Mesodermal cell (in vitro differentiated cells): ENCODE measurements at regions not wholly inside any gene's neighbourhood (a gene's known extent, or its start where the extent isn't known, plus 50 kb on each side); places are given as distances from the start of the nearest gene placed in this dataset.

Source experiments
- H3K27ac ChIP-seq: 2 replicates; pipeline ENCODE4 v1.7.0; 2013; ENCODE audit warnings: mild to moderate bottlenecking, low read depth, low read length, moderate library complexity; ENCODE audit not compliant: severe bottlenecking
- H3K36me3 ChIP-seq: 2 replicates; pipeline ENCODE4 v1.7.1; 2013; ENCODE audit warnings: mild to moderate bottlenecking, low read length, moderate library complexity; ENCODE audit not compliant: control insufficient read depth, insufficient read depth
- H3K4me1 ChIP-seq: one replicate; pipeline ENCODE4 v1.7.1; 2013; ENCODE audit warnings: mild to moderate bottlenecking, low read length; ENCODE audit not compliant: insufficient read depth, control insufficient read depth, poor library complexity, severe bottlenecking
- H3K4me3 ChIP-seq: 2 replicates; pipeline ENCODE4 v1.7.0; 2013; ENCODE audit warnings: low read length, control low read depth, mild to moderate bottlenecking; ENCODE audit not compliant: insufficient read depth, poor library complexity, severe bottlenecking; ENCODE audit errors: extremely low read depth
- H3K9me3 ChIP-seq: 2 replicates; pipeline ENCODE4 v1.7.1; 2013; ENCODE audit warnings: mild to moderate bottlenecking, low read length, moderate library complexity; ENCODE audit not compliant: control insufficient read depth
- WGBS, 2 experiments: methylation state at CpG; one replicate each; pipeline ENCODE4 v1.1.5; 2013; ENCODE audit warnings: missing lambda C conversion rate in 2 of 2; ENCODE audit not compliant: insufficient coverage in 2 of 2; 5-methylcytosine and 5-hydroxymethylcytosine counted together

DNA sequence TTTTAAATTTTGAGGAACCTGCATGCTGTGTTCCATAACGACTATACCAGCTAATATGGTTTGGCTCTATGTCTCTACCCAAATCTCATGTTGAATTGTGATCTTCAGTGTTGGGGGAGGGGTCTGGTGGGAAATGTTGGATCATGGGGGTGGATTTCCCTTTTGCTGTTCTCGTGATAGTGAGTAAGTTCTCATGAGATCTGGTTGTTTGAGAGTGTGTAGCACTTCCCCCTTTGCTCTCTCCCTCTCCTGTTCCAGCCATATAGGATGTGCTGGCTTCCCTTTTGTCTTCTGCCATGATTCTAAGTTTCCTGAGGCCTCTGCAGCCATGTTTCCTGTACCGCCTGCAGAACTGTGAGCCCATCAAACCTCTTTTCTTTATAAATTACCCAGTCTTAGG, 61.8 kb upstream of the NEDD9 start:
- Histone ChIP-seq H3K4me3 (no peak overlapping the region), H3K36me3 (no peaks in the 10 kb centered on the region), H3K9me3 (no peaks in the 10 kb centered on the region), H3K4me1 (peaks cover 4% of the 10 kb centered on the region), H3K27ac (no peak overlapping the region)
- WGBS, 2 experiments = 100% methylated on average over 1 of the region's 3 CpGs

DNA sequence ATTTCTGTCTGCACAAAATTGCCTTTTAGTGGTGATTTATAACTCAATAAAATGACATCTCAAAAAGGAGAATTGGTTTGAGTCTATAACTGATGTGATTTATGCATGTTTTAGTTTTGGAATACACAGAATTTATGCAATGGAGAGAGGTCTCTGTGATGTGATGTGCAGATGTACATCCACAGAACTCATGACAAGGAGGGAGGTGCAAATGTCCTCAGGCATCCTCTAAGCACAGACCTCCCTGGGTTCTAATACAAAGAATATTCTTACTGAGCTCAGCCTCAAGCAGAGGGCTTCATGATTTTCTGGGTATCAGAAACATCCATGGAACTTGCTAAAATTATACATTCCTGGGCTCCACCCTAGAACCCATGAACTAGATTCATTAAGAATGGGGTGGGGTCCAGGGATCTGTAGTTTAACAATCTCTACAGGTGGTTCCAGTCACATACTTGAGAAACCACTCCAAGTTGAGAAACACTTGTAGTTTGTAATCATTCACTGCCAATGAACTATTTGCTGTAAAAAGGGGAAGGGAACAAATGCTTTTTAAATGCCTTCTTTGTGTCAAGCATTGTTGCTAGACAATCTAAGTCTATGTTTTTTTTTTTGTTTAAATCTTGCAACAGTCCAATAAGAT, 60.2 kb upstream of the NEDD9 start:
- Histone ChIP-seq H3K27ac (no peak overlapping the region), H3K4me1 (no peaks in the 10 kb centered on the region), H3K4me3 (no peak overlapping the region), H3K9me3 (no peaks in the 10 kb centered on the region), H3K36me3 (no peaks in the 10 kb centered on the region)

DNA sequence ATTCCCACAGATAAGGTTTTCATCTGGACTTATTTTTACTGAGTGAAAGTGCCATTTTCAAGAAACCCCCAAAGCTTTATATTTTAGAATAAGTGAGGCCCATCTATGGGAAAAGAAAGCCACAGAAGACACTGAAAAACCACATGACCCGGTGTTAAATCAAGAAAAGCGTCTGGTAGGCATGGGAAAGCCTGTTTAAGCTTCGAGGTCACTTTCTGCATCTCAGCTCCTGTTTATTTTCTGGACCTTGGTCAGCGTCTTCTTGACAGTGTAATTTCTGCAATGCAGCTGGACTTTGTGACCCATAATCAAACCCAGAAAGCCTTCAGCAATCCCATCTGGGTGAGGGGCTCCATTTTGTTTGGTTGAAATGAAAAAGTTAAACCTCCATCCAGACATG, 59.6 kb upstream of the NEDD9 start:
- Histone ChIP-seq H3K4me1 (no peaks in the 10 kb centered on the region), H3K4me3 (no peak overlapping the region), H3K9me3 (no peaks in the 10 kb centered on the region), H3K36me3 (no peaks in the 10 kb centered on the region), H3K27ac (no peak overlapping the region)
- WGBS, 2 experiments = 86 to 92% methylated on average over 3 to 4 of the region's 4 CpGs

DNA sequence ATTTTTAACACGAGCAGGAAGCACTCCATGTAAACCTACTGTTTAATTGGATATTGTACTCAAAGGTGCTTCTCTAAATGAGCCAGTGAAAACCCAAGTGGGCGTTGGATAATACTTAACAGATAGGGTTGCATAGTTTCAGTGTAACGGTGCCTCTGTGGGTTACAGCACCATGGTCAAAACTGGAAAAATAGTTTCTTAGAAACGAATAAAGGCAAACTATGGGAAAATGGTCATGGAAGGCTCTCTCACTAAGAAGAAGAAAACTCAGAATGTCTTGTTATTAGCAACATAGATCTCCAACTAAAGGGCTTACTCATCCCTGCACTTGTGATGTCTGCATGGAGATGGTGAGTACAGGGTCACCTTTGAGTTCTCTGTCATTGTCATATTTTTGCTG, 59.1 kb upstream of the NEDD9 start:
- H3K4me1 ChIP-seq = no peaks in the 10 kb centered on the region
- WGBS, 2 experiments = 89 to 100% methylated on average over 2 to 3 of the region's 4 CpGs
- H3K9me3 ChIP-seq = no peaks in the 10 kb centered on the region
- H3K4me3 ChIP-seq = no peak overlapping the region
- no peaks in the 10 kb centered on the region for H3K36me3 ChIP-seq
- H3K27ac ChIP-seq = no peak overlapping the region

DNA sequence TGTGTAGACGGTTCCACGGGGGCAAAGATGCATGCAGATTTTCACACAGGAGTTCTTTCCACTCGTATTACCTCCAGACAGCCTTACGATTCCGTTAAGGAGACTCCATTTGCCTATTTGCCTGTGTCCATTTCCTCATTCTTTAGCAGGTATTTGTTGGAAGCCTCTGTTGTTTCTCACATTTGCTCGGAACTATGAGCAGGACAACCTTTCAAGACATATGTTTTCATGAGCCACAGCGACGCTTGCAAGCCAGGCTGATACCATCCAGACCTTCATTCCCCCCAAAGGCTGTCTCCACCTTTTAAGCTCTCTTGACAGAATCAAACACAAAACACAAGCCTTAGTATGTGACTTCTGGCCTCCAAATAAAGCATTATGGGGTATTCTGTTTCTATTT, 57.6 kb upstream of the NEDD9 start:
- H3K36me3 ChIP-seq = no peaks in the 10 kb centered on the region
- H3K4me1 ChIP-seq = no peaks in the 10 kb centered on the region
- WGBS, 2 experiments = 75 to 81% methylated on average over 6 to 8 of the region's 8 CpGs
- peaks cover 7% of the 10 kb centered on the region for H3K9me3 ChIP-seq
- H3K27ac ChIP-seq = no peak overlapping the region
- H3K4me3 ChIP-seq = no peak overlapping the region

DNA sequence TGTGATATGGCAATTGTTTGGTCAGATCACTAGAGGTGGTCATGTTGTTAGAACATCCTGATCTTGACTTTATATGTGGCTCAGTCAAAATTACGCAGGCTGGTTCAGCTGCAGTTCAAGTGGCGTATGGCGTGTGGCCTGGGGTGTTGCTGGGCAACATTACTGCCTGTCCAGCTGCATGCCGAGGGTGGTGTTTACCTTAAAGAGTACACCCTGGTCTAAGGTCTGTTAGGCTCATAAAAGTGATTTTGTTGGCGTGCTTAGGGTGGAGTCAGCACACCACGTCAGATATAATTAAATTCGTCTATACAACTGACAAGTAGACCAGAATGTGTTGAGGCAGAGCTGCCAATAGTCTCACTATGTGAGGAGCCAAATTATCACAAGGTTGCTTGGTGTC, 55.6 kb upstream of the NEDD9 start:
- Histone ChIP-seq H3K4me3 (no peak overlapping the region), H3K9me3 (peaks cover 7% of the 10 kb centered on the region), H3K4me1 (no peaks in the 10 kb centered on the region), H3K36me3 (no peaks in the 10 kb centered on the region), H3K27ac (no peak overlapping the region)
- 92 to 97% methylated on average over 5 to 7 of the region's 7 CpGs for whole genome bisulfite sequencing, 2 experiments

DNA sequence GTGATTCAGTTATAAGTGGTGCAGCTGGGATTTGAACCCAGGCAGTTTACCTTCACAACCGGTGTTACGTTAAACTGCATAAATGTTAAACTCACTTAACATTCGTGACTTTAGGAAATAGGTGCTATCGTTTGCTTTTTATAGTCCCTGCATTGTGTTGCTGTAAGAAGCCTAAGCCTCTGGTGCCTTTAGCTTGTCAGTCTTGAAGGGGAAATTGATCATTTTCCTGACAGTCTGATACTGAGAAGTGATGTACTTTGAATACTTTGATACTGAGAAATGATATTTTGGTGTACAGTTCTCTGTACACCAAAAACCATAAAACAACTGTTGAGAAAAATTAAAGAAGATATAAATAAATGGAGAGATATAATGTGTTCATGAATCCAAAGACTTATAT, 52.5 kb upstream of the NEDD9 start:
- Histone ChIP-seq H3K4me3 (no peak overlapping the region), H3K9me3 (peaks cover 14% of the 10 kb centered on the region), H3K27ac (no peak overlapping the region), H3K36me3 (no peaks in the 10 kb centered on the region), H3K4me1 (no peaks in the 10 kb centered on the region)
- 94 to 100% methylated on average over 1 to 4 of the region's 4 CpGs for WGBS, 2 experiments

DNA sequence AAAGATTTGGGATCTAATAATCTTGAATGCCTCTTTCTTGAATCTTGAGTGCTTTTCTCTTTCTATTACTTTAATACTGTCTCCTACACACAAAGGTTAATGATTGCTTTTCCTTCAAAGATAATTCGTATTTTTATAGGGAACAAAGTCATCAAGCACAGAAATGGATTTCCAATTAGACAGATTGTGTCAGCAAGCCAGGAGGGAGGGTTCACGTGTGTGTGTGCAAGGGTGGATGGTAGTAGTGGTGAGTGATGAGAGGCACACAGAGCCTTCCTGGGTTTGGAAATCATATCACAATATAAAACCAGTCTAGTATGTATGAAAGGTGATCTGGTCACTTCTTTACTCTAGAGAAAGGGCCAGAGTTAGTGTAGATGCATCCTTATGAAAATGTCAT, 51.2 kb upstream of the NEDD9 start:
- peaks cover 11% of the 10 kb centered on the region for H3K4me1 ChIP-seq
- peaks cover 14% of the 10 kb centered on the region for H3K9me3 ChIP-seq
- H3K4me3 ChIP-seq = no peak overlapping the region
- no peak overlapping the region for H3K27ac ChIP-seq
- no peaks in the 10 kb centered on the region for H3K36me3 ChIP-seq
- 83% methylated on average over 2 of the region's 2 CpGs; no CpG with 5 or more reads in 1 of the 2 experiments for WGBS, 2 experiments

DNA sequence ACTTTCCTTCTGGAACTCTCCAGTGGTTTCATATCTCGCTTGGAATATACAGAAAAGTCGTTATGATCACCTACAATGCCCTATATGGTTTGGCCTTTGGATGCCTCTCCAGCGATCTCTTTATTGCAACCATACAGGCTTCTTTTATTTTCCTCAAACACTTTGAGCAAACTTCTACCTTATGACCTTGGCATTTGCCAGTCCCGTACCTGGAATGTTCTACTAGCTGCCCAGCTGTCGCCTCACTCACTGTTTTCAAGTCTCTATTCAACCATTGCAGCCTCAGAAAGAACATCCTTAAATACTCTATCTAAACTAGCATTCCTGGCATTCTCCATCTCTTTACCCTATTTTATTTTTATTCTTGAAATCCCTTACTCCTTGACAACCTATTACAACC, 50.4 kb upstream of the NEDD9 start:
- peaks cover 14% of the 10 kb centered on the region for H3K9me3 ChIP-seq
- 93 to 94% methylated on average over 5 of the region's 5 CpGs for WGBS, 2 experiments
- H3K36me3 ChIP-seq = no peaks in the 10 kb centered on the region
- no peak overlapping the region for H3K27ac ChIP-seq
- H3K4me3 ChIP-seq = no peak overlapping the region
- peaks cover 18% of the 10 kb centered on the region for H3K4me1 ChIP-seq
